ENCODE measurements at regions not wholly inside any gene's neighbourhood (a gene's known extent, or its start where the extent isn't known, plus 50 kb on each side); places are given as distances from the start of the nearest gene placed in this dataset.

GRCh38 chr6:167240034-167240541 lies 51.0 kb upstream of the UNC93A start:
- Histone ChIP-seq H3K27ac (no peak overlapping the region), H3K9me3 (no peaks in the 10 kb centered on the region), H3K4me3 (no peak overlapping the region), H3K36me3 (no peaks in the 10 kb centered on the region), H3K27me3 (peaks cover 0 to 13% of the 10 kb centered on the region in 2 donors), H3K4me1 (no peaks in the 10 kb centered on the region)
- intact Hi-C loops (cut with DNase I; ENCODE audit: low total_unique reads), result no loop called here
- no peak for DNase-seq
- TF ChIP-seq CTCF (IDR thresholded peaks at IDR 0.05), result no peak

All from tibial artery (tissue), 4 donors.